ENCODE measurements at regions not wholly inside any gene's neighbourhood (a gene's known extent, or its start where the extent isn't known, plus 50 kb on each side); places are given as distances from the start of the nearest gene placed in this dataset.

DNA sequence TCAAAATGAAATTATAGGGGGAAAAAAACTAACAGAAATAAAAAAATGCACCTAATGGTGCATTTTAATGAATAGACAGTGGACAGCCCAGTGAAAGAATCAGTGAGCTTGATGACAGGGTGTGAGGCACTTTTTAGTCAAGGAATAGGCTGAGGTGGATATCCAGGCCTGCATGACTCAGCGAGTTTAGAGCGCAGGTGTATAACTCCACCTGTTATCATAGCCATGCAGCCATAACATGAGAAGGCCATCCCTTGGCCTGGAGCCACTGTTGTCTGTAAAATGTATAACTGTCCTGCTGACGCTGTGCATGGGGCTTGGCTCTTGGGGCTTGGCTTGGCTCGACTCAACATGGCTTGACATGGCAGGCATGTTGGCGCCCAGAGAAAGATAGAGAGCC lies 331.5 kb upstream of the NOX3 start:
- BruUV-seq (replicated peaks) = no TSS peak
- Histone ChIP-seq H3K9ac (ENCODE audit: low read length) (no peak overlapping the region), H3K36me3 (ENCODE audit: control insufficient read depth in 1 of 2, insufficient read depth in 2 of 2, low read length in 2 of 2) (no peaks in the 10 kb centered on the region), H3K79me2 (ENCODE audit: insufficient read depth, low read length) (no peaks in the 10 kb centered on the region), H3K4me3 (replicated peaks in 1 of 2; ENCODE audit: low read depth in 1 of 2, low read length in 2 of 2) (no peak overlapping the region), H3K27me3 (ENCODE audit: insufficient read depth, low read length) (no peaks in the 10 kb centered on the region), H3K27ac (ENCODE audit: low read depth, low read length) (no peak overlapping the region), H2AFZ (ENCODE audit: low read depth, low read length, poor library complexity, severe bottlenecking) (no peak overlapping the region), H3K4me2 (ENCODE audit: low read length) (no peak overlapping the region), H3K4me1 (ENCODE audit: control insufficient read depth in 1 of 2, insufficient read depth in 2 of 2, low read length in 2 of 2) (peaks cover 12 to 22% of the 10 kb centered on the region in 2 experiments), H4K20me1 (ENCODE audit: insufficient read depth) (no peaks in the 10 kb centered on the region), H3K9me3 (ENCODE audit: control insufficient read depth in 1 of 2, insufficient read depth in 1 of 2, low read depth in 1 of 2, low read length in 2 of 2) (no peaks in the 10 kb centered on the region), H3K9me2 (ENCODE audit: insufficient read depth) (no peaks in the 10 kb centered on the region)
- ChIA-PET POLR2A (no interaction called here), RAD21 (ENCODE audit: low non-redundant PET in 1 of 2, low total read pairs in 2 of 2, uncharacterized antibody in 2 of 2, unreplicated experiment in 2 of 2) (no interaction called here), CTCF (no interaction called here)
- TF ChIP-seq EGR1 (IDR thresholded peaks at IDR 0.05; ENCODE audit: low read depth) (no peak), CBX3 (IDR thresholded peaks at IDR 0.05; ENCODE audit: low read depth) (peak; percentile 39; the same call in 1 of the 2 replicates)
- ATAC-seq (no peak), DNase-seq (ENCODE audit: low read depth, low spot score) (no peak)
- intact Hi-C loops (cut with micrococcal nuclease) = no loop called here

DNA sequence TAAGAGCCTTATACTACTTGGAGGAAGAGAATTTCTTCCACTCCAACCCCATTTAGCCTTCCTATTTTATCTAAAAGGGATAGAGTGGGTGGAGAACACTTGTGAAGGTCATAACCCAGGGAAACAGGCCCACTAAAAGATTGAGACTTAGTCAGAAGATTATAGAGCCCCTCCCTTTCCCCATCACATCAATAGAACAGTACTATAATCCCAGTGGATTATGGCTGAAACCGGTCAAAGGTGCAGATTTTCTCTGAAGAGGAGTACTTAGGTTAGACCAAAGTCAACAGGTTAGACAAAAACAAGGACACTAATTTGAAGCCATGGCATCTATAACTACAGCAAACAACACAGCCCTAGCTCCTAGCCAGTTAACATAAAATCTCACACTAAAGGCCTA lies 330.9 kb upstream of the NOX3 start:
- H2AFZ ChIP-seq (ENCODE audit: low read depth, low read length, poor library complexity, severe bottlenecking) = no peak overlapping the region
- no peak overlapping the region for H3K4me2 ChIP-seq (ENCODE audit: low read length)
- ChIA-PET CTCF (no interaction called here), POLR2A (no interaction called here), RAD21 (ENCODE audit: low non-redundant PET in 1 of 2, low total read pairs in 2 of 2, uncharacterized antibody in 2 of 2, unreplicated experiment in 2 of 2) (no interaction called here)
- BruUV-seq (replicated peaks) = no TSS peak
- H3K27me3 ChIP-seq (ENCODE audit: insufficient read depth, low read length) = no peaks in the 10 kb centered on the region
- H3K4me3 ChIP-seq (replicated peaks in 1 of 2; ENCODE audit: low read depth in 1 of 2, low read length in 2 of 2) = no peak overlapping the region
- no peaks in the 10 kb centered on the region for H3K36me3 ChIP-seq (ENCODE audit: control insufficient read depth in 1 of 2, insufficient read depth in 2 of 2, low read length in 2 of 2)
- peaks cover 19 to 28% of the 10 kb centered on the region in 2 experiments for H3K4me1 ChIP-seq (ENCODE audit: control insufficient read depth in 1 of 2, insufficient read depth in 2 of 2, low read length in 2 of 2)
- H3K79me2 ChIP-seq (ENCODE audit: insufficient read depth, low read length) = no peaks in the 10 kb centered on the region
- no peaks in the 10 kb centered on the region for H3K9me2 ChIP-seq (ENCODE audit: insufficient read depth)
- no peaks in the 10 kb centered on the region for H4K20me1 ChIP-seq (ENCODE audit: insufficient read depth)
- no peaks in the 10 kb centered on the region for H3K9me3 ChIP-seq (ENCODE audit: control insufficient read depth in 1 of 2, insufficient read depth in 1 of 2, low read depth in 1 of 2, low read length in 2 of 2)
- DNase-seq (ENCODE audit: low read depth, low spot score) (no peak), ATAC-seq (no peak)
- intact Hi-C loops (cut with micrococcal nuclease) = no loop called here
- no peak overlapping the region for H3K9ac ChIP-seq (ENCODE audit: low read length)
- H3K27ac ChIP-seq (ENCODE audit: low read depth, low read length) = no peak overlapping the region
- TF ChIP-seq ZFX (IDR thresholded peaks at IDR 0.05) = no peak
- no peak for TF ChIP-seq POLR2AphosphoS5 (IDR thresholded peaks at IDR 0.05; ENCODE audit: low read depth, low read length)
- TF ChIP-seq, protein P1, sequence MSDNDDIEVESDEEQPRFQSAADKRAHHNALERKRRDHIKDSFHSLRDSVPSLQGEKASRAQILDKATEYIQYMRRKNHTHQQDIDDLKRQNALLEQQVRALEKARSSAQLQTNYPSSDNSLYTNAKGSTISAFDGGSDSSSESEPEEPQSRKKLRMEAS (IDR thresholded peaks at IDR 0.05) = no peak
- no peak for TF ChIP-seq EZH2phosphoT487 (IDR thresholded peaks at IDR 0.05; ENCODE audit: borderline replicate concordance)
- TF ChIP-seq FOSL1 (IDR thresholded peaks at IDR 0.05; ENCODE audit: low read depth) = no peak
- no peak for TF ChIP-seq SP1 (IDR thresholded peaks at IDR 0.05; ENCODE audit: low read depth)
- TF ChIP-seq, protein P2, sequence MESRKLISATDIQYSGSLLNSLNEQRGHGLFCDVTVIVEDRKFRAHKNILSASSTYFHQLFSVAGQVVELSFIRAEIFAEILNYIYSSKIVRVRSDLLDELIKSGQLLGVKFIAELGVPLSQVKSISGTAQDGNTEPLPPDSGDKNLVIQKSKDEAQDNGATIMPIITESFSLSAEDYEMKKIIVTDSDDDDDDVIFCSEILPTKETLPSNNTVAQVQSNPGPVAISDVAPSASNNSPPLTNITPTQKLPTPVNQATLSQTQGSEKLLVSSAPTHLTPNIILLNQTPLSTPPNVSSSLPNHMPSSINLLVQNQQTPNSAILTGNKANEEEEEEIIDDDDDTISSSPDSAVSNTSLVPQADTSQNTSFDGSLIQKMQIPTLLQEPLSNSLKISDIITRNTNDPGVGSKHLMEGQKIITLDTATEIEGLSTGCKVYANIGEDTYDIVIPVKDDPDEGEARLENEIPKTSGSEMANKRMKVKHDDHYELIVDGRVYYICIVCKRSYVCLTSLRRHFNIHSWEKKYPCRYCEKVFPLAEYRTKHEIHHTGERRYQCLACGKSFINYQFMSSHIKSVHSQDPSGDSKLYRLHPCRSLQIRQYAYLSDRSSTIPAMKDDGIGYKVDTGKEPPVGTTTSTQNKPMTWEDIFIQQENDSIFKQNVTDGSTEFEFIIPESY (IDR thresholded peaks at IDR 0.05; ENCODE audit: extremely low read depth, insufficient replicate concordance, low read length) = no peak
- no peak for TF ChIP-seq RAD21 (IDR thresholded peaks at IDR 0.05; ENCODE audit: low read depth)
- TF ChIP-seq, protein P3, sequence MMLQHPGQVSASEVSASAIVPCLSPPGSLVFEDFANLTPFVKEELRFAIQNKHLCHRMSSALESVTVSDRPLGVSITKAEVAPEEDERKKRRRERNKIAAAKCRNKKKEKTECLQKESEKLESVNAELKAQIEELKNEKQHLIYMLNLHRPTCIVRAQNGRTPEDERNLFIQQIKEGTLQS (IDR thresholded peaks at IDR 0.05) = no peak
- TF ChIP-seq JUND (IDR thresholded peaks at IDR 0.05) = no peak
- no peak for TF ChIP-seq CBX3 (IDR thresholded peaks at IDR 0.05; ENCODE audit: low read depth)
- TF ChIP-seq, protein P4, sequence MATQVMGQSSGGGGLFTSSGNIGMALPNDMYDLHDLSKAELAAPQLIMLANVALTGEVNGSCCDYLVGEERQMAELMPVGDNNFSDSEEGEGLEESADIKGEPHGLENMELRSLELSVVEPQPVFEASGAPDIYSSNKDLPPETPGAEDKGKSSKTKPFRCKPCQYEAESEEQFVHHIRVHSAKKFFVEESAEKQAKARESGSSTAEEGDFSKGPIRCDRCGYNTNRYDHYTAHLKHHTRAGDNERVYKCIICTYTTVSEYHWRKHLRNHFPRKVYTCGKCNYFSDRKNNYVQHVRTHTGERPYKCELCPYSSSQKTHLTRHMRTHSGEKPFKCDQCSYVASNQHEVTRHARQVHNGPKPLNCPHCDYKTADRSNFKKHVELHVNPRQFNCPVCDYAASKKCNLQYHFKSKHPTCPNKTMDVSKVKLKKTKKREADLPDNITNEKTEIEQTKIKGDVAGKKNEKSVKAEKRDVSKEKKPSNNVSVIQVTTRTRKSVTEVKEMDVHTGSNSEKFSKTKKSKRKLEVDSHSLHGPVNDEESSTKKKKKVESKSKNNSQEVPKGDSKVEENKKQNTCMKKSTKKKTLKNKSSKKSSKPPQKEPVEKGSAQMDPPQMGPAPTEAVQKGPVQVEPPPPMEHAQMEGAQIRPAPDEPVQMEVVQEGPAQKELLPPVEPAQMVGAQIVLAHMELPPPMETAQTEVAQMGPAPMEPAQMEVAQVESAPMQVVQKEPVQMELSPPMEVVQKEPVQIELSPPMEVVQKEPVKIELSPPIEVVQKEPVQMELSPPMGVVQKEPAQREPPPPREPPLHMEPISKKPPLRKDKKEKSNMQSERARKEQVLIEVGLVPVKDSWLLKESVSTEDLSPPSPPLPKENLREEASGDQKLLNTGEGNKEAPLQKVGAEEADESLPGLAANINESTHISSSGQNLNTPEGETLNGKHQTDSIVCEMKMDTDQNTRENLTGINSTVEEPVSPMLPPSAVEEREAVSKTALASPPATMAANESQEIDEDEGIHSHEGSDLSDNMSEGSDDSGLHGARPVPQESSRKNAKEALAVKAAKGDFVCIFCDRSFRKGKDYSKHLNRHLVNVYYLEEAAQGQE (IDR thresholded peaks at IDR 0.05; ENCODE audit: low read depth) = no peak
- no peak for TF ChIP-seq SRF (IDR thresholded peaks at IDR 0.05; ENCODE audit: low read depth)
- no peak for TF ChIP-seq CEBPB (IDR thresholded peaks at IDR 0.05; ENCODE audit: low read depth)
- TF ChIP-seq TCF7L2 (IDR thresholded peaks at IDR 0.05; ENCODE audit: borderline replicate concordance, extremely low read depth, insufficient read depth, insufficient read length) = no peak
- no peak for TF ChIP-seq EZH2 (IDR thresholded peaks at IDR 0.05)
- TF ChIP-seq ZNF274 (IDR thresholded peaks at IDR 0.05; ENCODE audit: low read depth, low read length) = no peak
